ENCODE measurements at regions not wholly inside any gene's neighbourhood (a gene's known extent, or its start where the extent isn't known, plus 50 kb on each side); places are given as distances from the start of the nearest gene placed in this dataset.

DNA sequence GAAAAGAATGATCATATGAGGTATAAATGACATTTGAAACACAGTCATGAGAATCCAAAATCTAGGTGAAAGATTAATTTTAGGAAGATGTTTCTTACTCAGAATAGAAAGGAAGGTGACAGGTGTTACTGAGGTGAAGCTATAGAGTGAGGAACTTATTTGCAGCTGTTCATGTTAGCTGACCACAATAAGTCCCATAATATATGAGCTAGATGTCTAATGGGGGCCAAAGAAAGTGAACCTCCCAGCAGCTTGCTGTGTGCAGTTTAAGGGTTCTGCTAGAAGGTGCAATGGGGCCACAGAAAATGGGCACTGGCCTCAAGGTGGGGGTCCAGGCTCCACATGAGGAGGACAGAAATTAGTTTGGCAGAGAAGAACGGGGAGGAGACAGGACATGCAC, 1374.9 kb upstream of the CRIM1 start:
- Histone ChIP-seq H3K9me3 (peaks cover 0 to 9% (median 0%) of the 10 kb centered on the region in 12 donors), H3K27me3 (no peaks in the 10 kb centered on the region), H3K4me1 (no peaks in the 10 kb centered on the region), H3K27ac (no peak overlapping the region), H3K4me3 (no peak overlapping the region), H3K36me3 (no peaks in the 10 kb centered on the region)
- ATAC-seq: no peak
- no peak for TF ChIP-seq POLR2A (IDR thresholded peaks at IDR 0.05)
- TF ChIP-seq, protein P1, sequence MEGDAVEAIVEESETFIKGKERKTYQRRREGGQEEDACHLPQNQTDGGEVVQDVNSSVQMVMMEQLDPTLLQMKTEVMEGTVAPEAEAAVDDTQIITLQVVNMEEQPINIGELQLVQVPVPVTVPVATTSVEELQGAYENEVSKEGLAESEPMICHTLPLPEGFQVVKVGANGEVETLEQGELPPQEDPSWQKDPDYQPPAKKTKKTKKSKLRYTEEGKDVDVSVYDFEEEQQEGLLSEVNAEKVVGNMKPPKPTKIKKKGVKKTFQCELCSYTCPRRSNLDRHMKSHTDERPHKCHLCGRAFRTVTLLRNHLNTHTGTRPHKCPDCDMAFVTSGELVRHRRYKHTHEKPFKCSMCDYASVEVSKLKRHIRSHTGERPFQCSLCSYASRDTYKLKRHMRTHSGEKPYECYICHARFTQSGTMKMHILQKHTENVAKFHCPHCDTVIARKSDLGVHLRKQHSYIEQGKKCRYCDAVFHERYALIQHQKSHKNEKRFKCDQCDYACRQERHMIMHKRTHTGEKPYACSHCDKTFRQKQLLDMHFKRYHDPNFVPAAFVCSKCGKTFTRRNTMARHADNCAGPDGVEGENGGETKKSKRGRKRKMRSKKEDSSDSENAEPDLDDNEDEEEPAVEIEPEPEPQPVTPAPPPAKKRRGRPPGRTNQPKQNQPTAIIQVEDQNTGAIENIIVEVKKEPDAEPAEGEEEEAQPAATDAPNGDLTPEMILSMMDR (IDR thresholded peaks at IDR 0.05): no peak
- intact Hi-C loops (cut with DNase I): no loop called here
- 68 to 83% (median 78%) methylated on average over 1 of the region's 1 CpG for WGBS, 4 donors
- DNase-seq: no peak

DNA sequence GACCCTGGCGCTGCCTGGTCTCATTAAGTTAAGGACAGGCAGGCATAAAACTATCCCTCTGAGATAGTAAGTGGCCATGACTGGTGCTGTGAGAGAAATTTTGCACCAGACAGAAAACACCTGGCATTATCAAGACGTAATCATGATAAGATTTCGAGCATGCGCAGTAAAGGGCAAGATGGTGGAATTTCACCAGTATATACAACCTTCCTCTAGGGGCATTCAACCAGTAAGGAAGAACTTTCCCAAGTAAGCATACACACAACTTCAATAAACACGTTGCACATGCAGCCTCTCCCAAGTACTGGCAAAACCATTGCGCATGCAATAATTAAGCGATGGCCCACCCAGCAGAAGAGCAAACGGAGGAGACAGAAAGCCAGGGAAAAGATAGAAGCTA, 1376.4 kb upstream of the CRIM1 start:
- Histone ChIP-seq H3K4me1 (no peaks in the 10 kb centered on the region), H3K27me3 (no peaks in the 10 kb centered on the region), H3K27ac (no peak overlapping the region), H3K36me3 (no peaks in the 10 kb centered on the region), H3K9me3 (peaks cover 0 to 9% (median 0%) of the 10 kb centered on the region in 12 donors), H3K4me3 (no peak overlapping the region)
- DNase-seq: no peak
- no peak for ATAC-seq
- TF ChIP-seq, protein P1 (IDR thresholded peaks at IDR 0.05): no peak
- TF ChIP-seq POLR2A (IDR thresholded peaks at IDR 0.05): no peak
- intact Hi-C loops (cut with DNase I): no loop called here
- WGBS, 4 donors: 72 to 79% (median 75%) methylated on average over 8 of the region's 8 CpGs

DNA sequence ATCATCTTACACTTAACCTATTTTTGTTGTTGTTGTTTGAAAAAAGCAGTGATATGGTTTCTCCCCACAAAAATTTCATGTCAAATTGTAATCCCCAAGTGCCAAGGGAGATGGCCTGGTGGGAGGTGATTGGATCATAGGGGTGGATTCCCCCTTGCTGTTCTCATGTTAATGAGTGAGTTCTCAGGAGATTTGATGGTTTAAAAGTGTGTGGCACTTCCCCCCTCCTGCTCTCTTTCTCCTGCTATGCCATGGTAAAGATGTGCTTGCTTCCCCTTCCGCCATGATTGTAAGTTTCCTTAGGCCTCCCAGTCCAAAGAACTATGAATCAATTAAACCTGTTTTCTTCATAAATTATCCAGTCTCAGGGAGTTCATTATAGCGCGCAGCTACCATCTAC, 1362.7 kb upstream of the FAM98A start:
- H3K9me3 ChIP-seq: no peaks in the 10 kb centered on the region
- no peak overlapping the region for H3K27ac ChIP-seq
- ATAC-seq (no peak), DNase-seq (no peak)
- no peaks in the 10 kb centered on the region for H3K27me3 ChIP-seq
- no peak overlapping the region for H3K4me3 ChIP-seq
- H3K36me3 ChIP-seq: no peaks in the 10 kb centered on the region
- WGBS, 4 donors: 92 to 98% (median 95%) methylated on average over 3 of the region's 3 CpGs
- TF ChIP-seq POLR2A (IDR thresholded peaks at IDR 0.05): no peak
- TF ChIP-seq, protein P1 (IDR thresholded peaks at IDR 0.05): no peak
- no peaks in the 10 kb centered on the region for H3K4me1 ChIP-seq
- intact Hi-C loops (cut with DNase I): no loop called here

DNA sequence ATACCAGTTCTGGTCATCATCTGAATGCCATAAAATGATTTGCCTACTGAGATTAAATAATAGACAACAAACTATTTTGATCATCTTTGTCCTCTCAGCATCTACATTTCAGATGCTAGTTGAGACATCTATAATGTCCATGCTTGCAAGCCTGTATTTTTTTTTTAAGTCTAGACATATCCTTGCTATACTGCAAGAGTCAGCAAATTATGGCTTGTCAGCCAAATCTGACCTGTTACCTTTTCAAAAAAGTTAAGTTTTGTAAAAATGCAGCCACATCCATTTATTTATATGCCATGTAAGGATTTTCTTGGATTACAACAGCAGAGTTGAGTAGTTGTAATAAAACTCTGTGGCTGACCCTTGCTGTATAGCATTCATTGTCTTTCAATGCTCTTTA, 1355.7 kb upstream of the FAM98A start:
- no peaks in the 10 kb centered on the region for H3K36me3 ChIP-seq
- no peak overlapping the region for H3K27ac ChIP-seq
- H3K4me1 ChIP-seq: no peaks in the 10 kb centered on the region
- H3K27me3 ChIP-seq: no peaks in the 10 kb centered on the region
- no peak for ATAC-seq
- H3K4me3 ChIP-seq: no peak overlapping the region
- peaks cover 0 to 4% (median 0%) of the 10 kb centered on the region in 12 donors for H3K9me3 ChIP-seq
- intact Hi-C loops (cut with DNase I): no loop called here
- no peak for DNase-seq
- TF ChIP-seq, protein P1 (IDR thresholded peaks at IDR 0.05): no peak
- no peak for TF ChIP-seq POLR2A (IDR thresholded peaks at IDR 0.05)
